ENCODE measurements at regions not wholly inside any gene's neighbourhood (a gene's known extent, or its start where the extent isn't known, plus 50 kb on each side); places are given as distances from the start of the nearest gene placed in this dataset.

- no peak overlapping the region for H3K27ac ChIP-seq (ENCODE audit: low read length)
- H3K4me3 ChIP-seq (ENCODE audit: low read depth in 2 of 2, low read length in 2 of 2) = no peak overlapping the region
- TF ChIP-seq POLR2AphosphoS5 (IDR thresholded peaks at IDR 0.05; ENCODE audit: low read depth, low read length) = no peak
- no TSS peak for BruUV-seq (replicated peaks)
- no peaks in the 10 kb centered on the region; the same call in 1 of the 2 replicates for H3K27me3 ChIP-seq (ENCODE audit: control insufficient read depth, insufficient read depth, low read length)
- no peaks in the 10 kb centered on the region for H3K9me3 ChIP-seq (ENCODE audit: control insufficient read depth, insufficient read depth, low read depth, low read length)
- H3K4me1 ChIP-seq (ENCODE audit: control insufficient read depth, insufficient read depth, low read length) = no peaks in the 10 kb centered on the region
- POLR2A ChIA-PET = no interaction called here
- in situ Hi-C loops (cut with HindIII; ENCODE audit: low pct_unique_long_range_greater_than_20kb, low sequenced_read_pairs) (no loop called here), intact Hi-C loops (cut with micrococcal nuclease; ENCODE audit: unreplicated experiment) (no loop called here)
- CTCF ChIA-PET = no interaction called here
- DNase-seq (ENCODE audit: low read depth, low spot score) = no peak
- H3K36me3 ChIP-seq (ENCODE audit: control insufficient read depth, insufficient read depth, low read length) = no peaks in the 10 kb centered on the region
- ATAC-seq = no peak
Measured at GRCh38 chr16:73951481-73951880, 345.1 kb upstream of the PSMD7 start.

- no peak overlapping the region for H3K27ac ChIP-seq (ENCODE audit: low read length)
- no peak for ATAC-seq
- in situ Hi-C loops (cut with HindIII; ENCODE audit: low pct_unique_long_range_greater_than_20kb, low sequenced_read_pairs) = no loop called here
- no peaks in the 10 kb centered on the region for H3K27me3 ChIP-seq (ENCODE audit: control insufficient read depth, insufficient read depth, low read length)
- H3K36me3 ChIP-seq (ENCODE audit: control insufficient read depth, insufficient read depth, low read length) = no peaks in the 10 kb centered on the region
- intact Hi-C loops (cut with micrococcal nuclease; ENCODE audit: unreplicated experiment) = no loop called here
- no peaks in the 10 kb centered on the region for H3K4me1 ChIP-seq (ENCODE audit: control insufficient read depth, insufficient read depth, low read length)
- POLR2A ChIA-PET = no interaction called here
- no peak overlapping the region for H3K4me3 ChIP-seq (ENCODE audit: low read depth in 2 of 2, low read length in 2 of 2)
- CTCF ChIA-PET = no interaction called here
- TF ChIP-seq POLR2AphosphoS5 (IDR thresholded peaks at IDR 0.05; ENCODE audit: low read depth, low read length) (no peak), REST (IDR thresholded peaks at IDR 0.05; ENCODE audit: insufficient read depth in 1 of 2, low read depth in 2 of 2, low read length in 1 of 2) (no peak), TCF7L2 (IDR thresholded peaks at IDR 0.05; ENCODE audit: low read depth, low read length) (no peak), SIN3A (IDR thresholded peaks at IDR 0.05; ENCODE audit: borderline replicate concordance, insufficient read depth, low read depth, low read length) (no peak), CTCF (IDR thresholded peaks at IDR 0.05) (no peak)
- no TSS peak for BruUV-seq (replicated peaks)
- no peak for DNase-seq (ENCODE audit: low read depth, low spot score)
- no peaks in the 10 kb centered on the region for H3K9me3 ChIP-seq (ENCODE audit: control insufficient read depth, insufficient read depth, low read depth, low read length)
Measured at GRCh38 chr16:73949574-73950320, 346.9 kb upstream of the PSMD7 start.

GRCh38 chr16:73945631-73946030, 351.0 kb upstream of the PSMD7 start:
- POLR2A ChIA-PET = no interaction called here
- intact Hi-C loops (cut with micrococcal nuclease; ENCODE audit: unreplicated experiment) = no loop called here
- no peaks in the 10 kb centered on the region for H3K9me3 ChIP-seq (ENCODE audit: control insufficient read depth, insufficient read depth, low read depth, low read length)
- H3K36me3 ChIP-seq (ENCODE audit: control insufficient read depth, insufficient read depth, low read length) = no peaks in the 10 kb centered on the region
- H3K4me3 ChIP-seq (ENCODE audit: low read depth in 2 of 2, low read length in 2 of 2) = no peak overlapping the region
- ATAC-seq (no peak), DNase-seq (ENCODE audit: low read depth, low spot score) (no peak)
- no peak for TF ChIP-seq CTCF (IDR thresholded peaks at IDR 0.05)
- TF ChIP-seq POLR2AphosphoS5 (IDR thresholded peaks at IDR 0.05; ENCODE audit: low read depth, low read length) = no peak
- no peak for TF ChIP-seq TCF7L2 (IDR thresholded peaks at IDR 0.05; ENCODE audit: low read depth, low read length)
- no peak for TF ChIP-seq REST (IDR thresholded peaks at IDR 0.05; ENCODE audit: insufficient read depth in 1 of 2, low read depth in 2 of 2, low read length in 1 of 2)
- no peak for TF ChIP-seq SIN3A (IDR thresholded peaks at IDR 0.05; ENCODE audit: borderline replicate concordance, insufficient read depth, low read depth, low read length)
- CTCF ChIA-PET = no interaction called here
- no peaks in the 10 kb centered on the region for H3K27me3 ChIP-seq (ENCODE audit: control insufficient read depth, insufficient read depth, low read length)
- H3K27ac ChIP-seq (ENCODE audit: low read length) = no peak overlapping the region
- no TSS peak for BruUV-seq (replicated peaks)
- in situ Hi-C loops (cut with HindIII; ENCODE audit: low pct_unique_long_range_greater_than_20kb, low sequenced_read_pairs) = no loop called here
- H3K4me1 ChIP-seq (ENCODE audit: control insufficient read depth, insufficient read depth, low read length) = no peaks in the 10 kb centered on the region

Measured in Panc1 (cell line).